ENCODE measurements at regions not wholly inside any gene's neighbourhood (a gene's known extent, or its start where the extent isn't known, plus 50 kb on each side); places are given as distances from the start of the nearest gene placed in this dataset.

DNA sequence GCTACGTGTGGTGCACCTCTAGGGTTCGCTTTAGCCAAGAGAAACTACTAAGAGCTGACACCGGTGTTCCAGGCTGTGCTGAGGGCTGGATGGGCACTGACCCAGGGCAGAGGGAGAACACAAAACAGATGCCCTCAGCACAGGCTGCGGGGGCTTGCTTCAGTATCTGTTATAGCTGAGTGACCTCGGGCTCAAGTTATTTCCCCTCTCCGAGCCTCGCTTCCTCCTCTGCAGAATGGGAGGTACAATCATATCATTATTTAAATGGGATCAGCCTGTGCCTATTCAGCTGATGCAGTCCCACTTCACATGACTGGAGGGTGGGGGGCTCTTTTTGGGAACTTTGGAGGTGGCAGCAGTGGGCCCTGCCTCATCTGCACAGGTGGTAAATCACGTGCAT lies 156.1 kb upstream of the APCDD1 start:
- no peak for TF ChIP-seq YY1 (IDR thresholded peaks at IDR 0.05; ENCODE audit: insufficient read depth, insufficient read length)
- TF ChIP-seq ZNF274 (IDR thresholded peaks at IDR 0.05; ENCODE audit: low read depth, low read length), result no peak
